Common myeloid progenitor, CD34-positive (primary cell): ENCODE measurements at regions not wholly inside any gene's neighbourhood (a gene's known extent, or its start where the extent isn't known, plus 50 kb on each side); places are given as distances from the start of the nearest gene placed in this dataset.

ENCODE experiments used
- CTCF ChIA-PET: fragments of 350-600 bp; sonication (Branson Sonifier 250); formaldehyde crosslinking; loops from one replicate; lab custom pipeline; 2021; ENCODE audit warnings: antibody characterized with exemption; lab: Charles Lee
- POLR2A ChIA-PET: fragments of 350-600 bp; sonication (Branson Sonifier 250); formaldehyde crosslinking; loops from one replicate; lab custom pipeline; 2021; ENCODE audit warnings: antibody characterized with exemption; lab: Charles Lee
- DNase-seq, 3 donors: peaks; one replicate each; pipeline versions ENCODE4 v3.0.0 to v3.0.0-alpha.2; 2013
- H3K27ac ChIP-seq, 2 experiments: 1 replicate in 1 of 2; 2 replicates in 1 of 2; pipeline ENCODE4 v1.7.0; 2013; ENCODE audit warnings: inconsistent platforms in 2 of 2, low read length in 2 of 2, mild to moderate bottlenecking in 2 of 2, low read depth in 1 of 2, moderate library complexity in 1 of 2; ENCODE audit not compliant: severe bottlenecking in 2 of 2, insufficient read depth in 1 of 2, poor library complexity in 1 of 2
- H3K27me3 ChIP-seq, 5 experiments: replicated peaks in 2 of 5; 1 replicate in 3 of 5; 2 replicates in 2 of 5; pipeline versions ENCODE4 v1.6.1 to v1.7.0; 2013; ENCODE audit warnings: low read length in 4 of 5, mild to moderate bottlenecking in 2 of 5, moderate library complexity in 2 of 5, inconsistent platforms in 1 of 5; ENCODE audit not compliant: insufficient read depth in 5 of 5, control insufficient read depth in 4 of 5
- H3K36me3 ChIP-seq, 4 experiments: 1 replicate in 2 of 4; 2 replicates in 2 of 4; pipeline versions ENCODE4 v1.6.1 to v1.7.0; 2013; ENCODE audit warnings: low read length in 3 of 4, control low read depth in 1 of 4, mild to moderate bottlenecking in 1 of 4; ENCODE audit not compliant: control insufficient read depth in 4 of 4, insufficient read depth in 4 of 4
- H3K4me1 ChIP-seq, 4 experiments: 1 replicate in 3 of 4; 2 replicates in 1 of 4; pipeline versions ENCODE4 v1.6.1 to v1.7.1; 2013; ENCODE audit warnings: low read length in 3 of 4, mild to moderate bottlenecking in 3 of 4, control low read depth in 1 of 4, inconsistent platforms in 1 of 4, moderate library complexity in 1 of 4; ENCODE audit not compliant: control insufficient read depth in 4 of 4, insufficient read depth in 4 of 4; ENCODE audit errors: control extremely low read depth in 1 of 4
- H3K4me3 ChIP-seq, 7 experiments: 1 replicate in 4 of 7; 2 replicates in 3 of 7; pipeline versions ENCODE4 v1.5.1 to v1.7.0; 2013; ENCODE audit warnings: mild to moderate bottlenecking in 7 of 7, low read length in 6 of 7, moderate library complexity in 6 of 7, inconsistent platforms in 2 of 7, low read depth in 2 of 7, control low read depth in 1 of 7; ENCODE audit not compliant: insufficient read depth in 4 of 7, control insufficient read depth in 1 of 7; ENCODE audit errors: extremely low read depth in 1 of 7
- H3K9me3 ChIP-seq, 5 experiments: 1 replicate in 4 of 5; 2 replicates in 1 of 5; pipeline versions ENCODE4 v1.6.1 to v1.7.1; 2013; ENCODE audit warnings: low read length in 4 of 5, mild to moderate bottlenecking in 2 of 5, inconsistent platforms in 1 of 5, low read depth in 1 of 5, moderate library complexity in 1 of 5; ENCODE audit not compliant: control insufficient read depth in 4 of 5, insufficient read depth in 2 of 5; ENCODE audit errors: control extremely low read depth in 1 of 5
- WGBS: methylation state at CpG from one replicate; pipeline ENCODE4 v1.1.5; 2013; ENCODE audit not compliant: insufficient coverage; 5-methylcytosine and 5-hydroxymethylcytosine counted together

DNA sequence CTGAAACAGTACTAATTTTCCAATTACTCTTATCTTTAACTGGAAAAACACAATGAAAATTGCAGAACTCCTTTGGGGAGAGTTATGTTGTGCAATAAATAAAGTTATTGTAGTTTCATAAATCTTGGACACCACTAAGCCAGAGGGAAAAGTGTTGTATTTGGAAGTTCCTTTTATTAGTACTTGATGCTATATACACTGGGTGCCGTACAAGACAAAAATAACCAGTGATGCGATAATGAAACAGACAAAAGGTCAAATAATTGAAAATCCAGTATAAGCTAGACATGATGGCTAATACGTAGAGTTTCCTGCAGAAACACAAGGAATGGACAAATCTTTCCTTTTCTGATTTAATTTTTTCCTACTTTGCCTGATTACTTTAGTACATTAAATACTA lies 541.1 kb downstream of the ETS1 start:
- H3K9me3 ChIP-seq: peaks cover 0 to 4% (median 0%) of the 10 kb centered on the region in 5 experiments
- 100% methylated on average over 2 of the region's 3 CpGs for WGBS
- no peaks in the 10 kb centered on the region for H3K27me3 ChIP-seq
- H3K27ac ChIP-seq: no peak overlapping the region
- no peaks in the 10 kb centered on the region for H3K36me3 ChIP-seq
- peaks cover under 1 to 11% (median 8%) of the 10 kb centered on the region in 4 experiments for H3K4me1 ChIP-seq
- H3K4me3 ChIP-seq: no peak overlapping the region
- ChIA-PET CTCF (no interaction called here), POLR2A (no interaction called here)
- DNase-seq: no peak

GRCh38 chr11:128045094-128045725 lies 542.1 kb downstream of the ETS1 start:
- ChIA-PET CTCF (no interaction called here), POLR2A (no interaction called here)
- no peak for DNase-seq
- no peaks in the 10 kb centered on the region for H3K27me3 ChIP-seq
- no peak overlapping the region for H3K4me3 ChIP-seq
- H3K9me3 ChIP-seq: peaks cover 0 to 4% (median 0%) of the 10 kb centered on the region in 5 experiments
- WGBS: 86% methylated on average over 2 of the region's 4 CpGs
- H3K4me1 ChIP-seq: peaks cover 9 to 18% (median 15%) of the 10 kb centered on the region in 4 experiments
- H3K36me3 ChIP-seq: no peaks in the 10 kb centered on the region
- H3K27ac ChIP-seq: no peak overlapping the region

DNA sequence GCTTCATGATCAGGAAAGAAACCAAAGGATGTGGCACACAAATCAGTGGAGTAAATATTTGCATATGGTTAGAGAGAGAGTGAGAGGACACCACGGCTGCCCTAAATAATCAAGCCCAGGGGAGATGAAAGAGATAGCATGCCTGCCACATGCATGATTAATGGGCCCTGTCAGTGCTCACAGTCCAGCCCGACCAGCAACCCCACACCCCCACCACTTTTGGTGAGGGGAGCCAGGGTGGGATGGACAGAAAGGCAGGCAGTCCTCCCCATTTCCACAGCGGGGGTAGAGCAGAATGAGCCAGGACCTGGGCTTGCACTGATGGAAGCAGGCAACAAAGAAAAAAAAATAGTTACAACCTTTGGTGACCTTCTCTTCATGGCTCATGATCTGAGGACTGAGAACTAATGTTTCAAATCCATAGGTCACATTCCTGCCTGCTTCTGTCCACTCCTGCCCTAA lies 545.0 kb downstream of the ETS1 start:
- no peaks in the 10 kb centered on the region for H3K36me3 ChIP-seq
- WGBS: 83% methylated on average over 1 of the region's 3 CpGs
- no peaks in the 10 kb centered on the region for H3K27me3 ChIP-seq
- H3K9me3 ChIP-seq: peaks cover 0 to 4% (median 0%) of the 10 kb centered on the region in 5 experiments
- H3K27ac ChIP-seq: no peak overlapping the region
- no peak for DNase-seq
- CTCF ChIA-PET: interaction anchor here (1.5 to 2.3 kb wide), 2 partner anchors 16 to 115 kb away, joined by 3 to 7 read pairs; no protein-coding TSS in a partner anchor
- H3K4me1 ChIP-seq: peaks cover 27 to 44% (median 41%) of the 10 kb centered on the region in 4 experiments
- H3K4me3 ChIP-seq: no peak overlapping the region
- POLR2A ChIA-PET: no interaction called here

DNA sequence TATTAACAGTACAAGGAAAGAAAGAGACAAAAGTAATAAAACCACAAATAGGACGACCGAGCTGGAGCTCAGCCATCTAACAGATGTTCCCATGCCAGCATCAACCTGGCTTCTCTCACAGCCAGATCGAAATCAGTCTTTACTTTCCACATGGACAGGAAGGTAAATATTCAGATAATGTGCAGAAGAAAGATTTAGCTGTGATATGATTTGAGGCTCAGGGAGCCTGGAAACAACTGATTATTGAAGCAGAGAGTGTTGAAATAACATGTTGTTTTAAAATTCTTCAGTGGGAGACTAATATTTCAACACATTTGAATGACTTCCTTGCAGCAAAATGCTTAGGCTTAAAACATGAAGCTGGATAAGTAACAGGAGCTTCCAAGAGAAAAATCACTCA lies 546.8 kb downstream of the ETS1 start:
- POLR2A ChIA-PET: no interaction called here
- Histone ChIP-seq H3K9me3 (peaks cover 0 to 4% (median 0%) of the 10 kb centered on the region in 5 experiments), H3K4me3 (peak overlapping the region in 2 of 7 experiments; percentile 11 to 49), H3K27ac (no peak overlapping the region), H3K36me3 (no peaks in the 10 kb centered on the region), H3K27me3 (no peaks in the 10 kb centered on the region), H3K4me1 (peaks cover 27 to 44% (median 40%) of the 10 kb centered on the region in 4 experiments)
- WGBS: no CpG with 5 or more reads among the region's 3 CpGs
- CTCF ChIA-PET: interaction anchor here (1.0 to 1.6 kb wide), 2 partner anchors 64 to 117 kb away, joined by 3 to 9 read pairs; no protein-coding TSS in a partner anchor
- peak in 2 of 3 donors; percentile 40 to 60 for DNase-seq

DNA sequence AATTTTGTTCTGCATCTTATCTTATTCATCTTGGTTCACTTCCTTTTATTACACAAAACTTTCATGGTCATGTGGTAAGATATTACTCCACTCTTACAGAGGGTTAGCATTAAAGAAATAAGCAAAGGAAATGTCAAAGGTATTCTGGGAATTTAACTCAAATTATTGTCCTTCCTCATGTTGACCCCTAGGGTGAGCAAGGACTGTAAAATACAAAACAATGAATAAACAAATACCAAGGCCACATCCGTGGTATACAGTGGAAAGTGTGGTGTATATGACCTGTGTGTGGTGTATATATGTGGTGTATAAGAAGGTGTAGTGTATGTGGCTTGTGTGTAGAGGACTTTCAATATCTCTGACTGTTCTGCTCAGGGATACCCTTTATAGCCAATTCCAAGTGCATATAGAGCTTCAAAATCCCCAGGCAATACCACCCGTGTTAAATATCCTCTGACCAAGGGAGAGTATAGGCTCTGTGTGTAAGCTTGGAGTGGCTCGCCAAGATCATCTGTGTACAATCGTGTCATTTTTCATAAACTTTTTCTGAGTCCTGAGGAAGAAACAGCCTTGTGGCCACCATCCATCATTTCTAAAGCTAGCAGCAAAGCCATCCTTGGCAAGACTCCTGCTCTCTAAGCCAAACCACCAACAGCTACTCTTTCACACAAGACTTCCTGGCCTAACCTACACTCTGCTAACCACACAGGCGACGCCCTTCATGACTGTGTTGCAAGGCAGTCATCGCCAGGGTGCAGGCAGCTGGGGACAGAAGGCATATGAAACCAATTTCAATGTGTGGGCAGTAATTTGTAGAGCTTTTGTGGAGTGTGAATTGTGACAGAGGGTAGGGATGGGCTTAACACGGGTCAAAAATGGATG lies 548.0 kb downstream of the ETS1 start:
- H3K4me1 ChIP-seq: peaks cover 27 to 44% (median 39%) of the 10 kb centered on the region in 4 experiments
- H3K36me3 ChIP-seq: no peaks in the 10 kb centered on the region
- peak overlapping the region in 1 of 2 experiments; percentile 17 for H3K27ac ChIP-seq
- no peaks in the 10 kb centered on the region for H3K27me3 ChIP-seq
- WGBS: 0% methylated on average over 3 of the region's 8 CpGs
- ChIA-PET POLR2A (interaction anchor here (0.6 to 0.8 kb wide), 3 partner anchors 15 to 708 kb away, joined by 3 to 5 read pairs (median 3); no protein-coding TSS in a partner anchor), CTCF (interaction anchor here (0.6 to 4.0 kb wide), 17 partner anchors 9 to 809 kb away, joined by 3 to 47 read pairs (median 3); no protein-coding TSS in a partner anchor)
- H3K9me3 ChIP-seq: peaks cover 0 to 4% (median 0%) of the 10 kb centered on the region in 5 experiments
- peak overlapping the region in 4 of 7 experiments; percentile 21 to 63 (median 53) for H3K4me3 ChIP-seq
- peak; percentile 94 to 99 (median 99) for DNase-seq

- 91% methylated on average over 4 of the region's 4 CpGs for WGBS
- Histone ChIP-seq H3K27ac (no peak overlapping the region), H3K36me3 (no peaks in the 10 kb centered on the region), H3K4me1 (peaks cover 27 to 37% (median 35%) of the 10 kb centered on the region in 4 experiments), H3K9me3 (no peaks in the 10 kb centered on the region), H3K27me3 (no peaks in the 10 kb centered on the region), H3K4me3 (no peak overlapping the region)
- no peak for DNase-seq
- CTCF ChIA-PET: interaction anchor here (1.4 to 4.0 kb wide), 3 partner anchors 13 to 122 kb away, joined by 3 to 47 read pairs (median 20); no protein-coding TSS in a partner anchor
- POLR2A ChIA-PET: no interaction called here
Measured at GRCh38 chr11:128036556-128037093, 550.7 kb downstream of the ETS1 start.
